K562 (cell line): ENCODE measurements at regions not wholly inside any gene's neighbourhood (a gene's known extent, or its start where the extent isn't known, plus 50 kb on each side); places are given as distances from the start of the nearest gene placed in this dataset.

Experiments
- ATAC-seq: fragments of 200-7000 bp; cut with Tn5 transposase; 3 replicates; pipeline ENCODE4 v1.9.1; 2020; ENCODE audit warnings: moderate library complexity
- BruUV-seq: library from RNA; stranded (reverse); fragments of 400-500 nt; replicated peaks from 2 replicates; lab custom pipeline; 2021; lab: Mats Ljungman, UMichigan
- CTCF ChIA-PET: fragments of 300-600 bp; formaldehyde crosslinking; extraction: SDS; loops from one replicate; lab custom pipeline; 2021; ENCODE audit warnings: low intra/inter-chr PET ratio; lab: Yijun Ruan, JAX
- POLR2A ChIA-PET: fragments of 300-600, 350-650 bp; sonication (Branson Sonifier 250); formaldehyde crosslinking; extraction: SDS; loops from one replicate; lab custom pipeline; 2021; ENCODE audit warnings: antibody characterized with exemption, inconsistent platforms; lab: Yijun Ruan, JAX
- DNase-seq, 4 experiments: peaks; one replicate each; pipeline versions ENCODE4 v3.0.0 to v3.0.0-alpha.2; 2011 to 2018; ENCODE audit warnings: low spot score in 3 of 4, mixed read lengths in 3 of 4; ENCODE audit errors: extremely low read depth in 1 of 4
- FAIRE-seq: peaks from 2 replicates; lab custom pipeline; 2011; peaks lifted over from hg19 to GRCh38; lab: Jason Lieb, UNC
- H2AFZ ChIP-seq: 2 replicates; pipeline ENCODE4 v1.6.0; 2011; ENCODE audit warnings: low read depth, low read length, control low read depth, inconsistent platforms
- H3K27ac ChIP-seq: fragments of 200-600 bp; 3 replicates; pipeline ENCODE4 v1.8.0; 2011; ENCODE audit warnings: low read depth, mild to moderate bottlenecking, control low read depth, inconsistent platforms, low read length, moderate library complexity, mixed read lengths; ENCODE audit errors: extremely low read depth
- H3K27me3 ChIP-seq, 2 experiments: fragments of 300-600 bp in 1 of 2; 2 replicates in 1 of 2; 3 replicates in 1 of 2; pipeline versions ENCODE4 v1.6.0 to v1.8.0; 2011; ENCODE audit warnings: inconsistent platforms in 2 of 2, low read length in 2 of 2, mild to moderate bottlenecking in 1 of 2, mixed read lengths in 1 of 2, moderate library complexity in 1 of 2; ENCODE audit not compliant: control insufficient read depth in 2 of 2, insufficient read depth in 2 of 2
- H3K36me3 ChIP-seq: fragments of 300-600 bp; 3 replicates; pipeline ENCODE4 v1.8.0; 2011; ENCODE audit warnings: mild to moderate bottlenecking, low read length, inconsistent platforms; ENCODE audit not compliant: control insufficient read depth, insufficient read depth
- H3K4me1 ChIP-seq, 2 experiments: fragments of 200-600 bp in 1 of 2; replicated peaks in 1 of 2; 2 replicates in 1 of 2; 3 replicates in 1 of 2; pipeline versions ENCODE4 v1.5.1 to v1.8.0; 2011; ENCODE audit warnings: inconsistent platforms in 2 of 2, low read length in 2 of 2, mild to moderate bottlenecking in 1 of 2, mixed read lengths in 1 of 2, moderate library complexity in 1 of 2; ENCODE audit not compliant: control insufficient read depth in 2 of 2, insufficient read depth in 2 of 2
- H3K4me2 ChIP-seq: 2 replicates; pipeline ENCODE4 v1.6.1; 2011; ENCODE audit warnings: low read length, control low read depth, inconsistent platforms, mixed read lengths; ENCODE audit not compliant: insufficient read depth
- H3K4me3 ChIP-seq: fragments of 200-600 bp; sonication (generic), shearing (Covaris generic); 2 replicates; pipeline ENCODE4 v1.5.1; 2016; ENCODE audit warnings: control low read depth, inconsistent platforms
- H3K79me2 ChIP-seq: fragments of 200-600 bp; 3 replicates; pipeline ENCODE4 v1.8.0; 2011; ENCODE audit warnings: low read length, inconsistent platforms; ENCODE audit not compliant: control insufficient read depth, insufficient read depth
- H3K9ac ChIP-seq, 2 experiments: 2 replicates each; pipeline versions ENCODE4 v1.6.0 to v1.6.1; 2011; ENCODE audit warnings: low read depth in 2 of 2, low read length in 2 of 2, control low read depth in 1 of 2, inconsistent platforms in 1 of 2, mild to moderate bottlenecking in 1 of 2, mixed read lengths in 1 of 2; ENCODE audit not compliant: insufficient read depth in 1 of 2
- H3K9me1 ChIP-seq: one replicate; pipeline ENCODE4 v1.6.0; 2011; ENCODE audit warnings: inconsistent platforms, mild to moderate bottlenecking, low read length, moderate library complexity; ENCODE audit not compliant: control insufficient read depth, insufficient read depth
- H3K9me3 ChIP-seq: replicated peaks from 2 replicates; pipeline ENCODE4 v1.5.1; 2011; ENCODE audit warnings: low read depth, low read length, inconsistent platforms; ENCODE audit not compliant: control insufficient read depth, insufficient read depth
- H4K20me1 ChIP-seq: replicated peaks from 2 replicates; pipeline ENCODE4 v1.6.1; 2011; ENCODE audit warnings: low read length, inconsistent platforms, mixed read lengths; ENCODE audit not compliant: control insufficient read depth, insufficient read depth
- CBX1 ChIP-seq: sonication (generic); IDR thresholded peaks from 2 replicates; pipeline ENCODE4 v1.6.1; 2016; ENCODE audit warnings: antibody characterized with exemption, low read depth, mild to moderate bottlenecking
- CEBPB ChIP-seq: fragments of 450-650 bp; IDR thresholded peaks from 2 replicates; pipeline ENCODE4 v1.6.1; 2016; ENCODE audit warnings: missing genetic modification characterization, missing compliant biosample characterization
- CEBPG ChIP-seq, 3 experiments: fragments of 200-800 bp in 1 of 3; sonication (Bioruptor generic) in 1 of 3; sonication (generic) in 1 of 3; formaldehyde crosslinking in 1 of 3; IDR thresholded peaks in 2 of 3; conservative IDR thresholded peaks in 1 of 3; 2 replicates each; pipeline versions ENCODE4 v1.6.1 to v1.8.0; 2016 to 2022; ENCODE audit warnings: missing compliant biosample characterization in 2 of 3, missing genetic modification characterization in 2 of 3, mild to moderate bottlenecking in 1 of 3, missing genetic modification reagents in 1 of 3
- TARDBP ChIP-seq: fragments of 450-650 bp; IDR thresholded peaks from 2 replicates; pipeline ENCODE4 v1.6.1; 2016
- ZNF644 ChIP-seq: fragments of 200-800 bp; sonication (Bioruptor generic); IDR thresholded peaks from 2 replicates; pipeline ENCODE4 v1.6.1; 2016; ENCODE audit warnings: low read depth, missing genetic modification characterization, missing compliant biosample characterization
- WGBS: fragments of 100-300 bp; shearing (Covaris generic); methylation state at CpG from one replicate; pipeline ENCODE4 v1.1.6; 2016; ENCODE audit warnings: low coverage, mixed read lengths; ENCODE audit not compliant: insufficient coverage; ENCODE audit errors: missing lambda C conversion rate; 5-methylcytosine and 5-hydroxymethylcytosine counted together
- in situ Hi-C: fragments of 300-500 bp; cut with MboI; formaldehyde crosslinking; loops from 4 replicates; pipeline ENCODE4 v1.15.0; 2018; ENCODE audit warnings: inconsistent platforms, mixed read lengths
- intact Hi-C: fragments of 100-400 bp; cut with micrococcal nuclease; formaldehyde crosslinking; loops from 2 replicates; pipeline ENCODE4 v1.14.2; 2022
- TF ChIP-seq, protein P1 (sequence below): sonication (generic); formaldehyde crosslinking; IDR thresholded peaks from 2 replicates; pipeline ENCODE4 v1.8.0; 2022; ENCODE audit warnings: mild to moderate bottlenecking, low read depth, missing genetic modification reagents

DNA sequence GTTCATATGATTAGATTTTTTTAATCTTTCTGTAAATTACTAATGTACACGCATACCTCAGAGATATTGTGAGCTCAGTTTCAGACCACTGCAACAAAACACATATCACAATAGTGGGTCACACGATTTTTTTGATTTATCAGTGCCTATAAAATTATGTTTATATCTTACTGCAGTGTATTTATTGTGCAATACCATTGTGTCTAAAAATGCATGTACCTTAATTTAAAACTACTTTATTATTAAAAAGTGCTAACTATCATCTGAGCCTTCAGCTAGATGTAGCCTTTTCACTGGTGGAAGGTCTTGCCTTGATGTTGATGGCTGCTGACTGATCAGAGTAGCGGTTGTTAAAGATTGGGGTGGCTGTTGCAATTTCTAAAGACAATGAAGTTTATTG, 918.8 kb upstream of the CHORDC1 start:
- TF ChIP-seq ZNF644 (tag) (no peak), CEBPB (tag) (peak; percentile 47), CEBPG (CRISPR knock-in tag; IDR thresholded peaks at IDR 0.05) (no peak), CEBPG (tag; conservative IDR thresholded peaks at IDR 0.05 in 1 of 2, IDR thresholded peaks at IDR 0.05 in 1 of 2) (peak in 1 of 2 experiments; percentile 64; a peak in 1 of 4 replicates)
- TF ChIP-seq, protein P1, sequence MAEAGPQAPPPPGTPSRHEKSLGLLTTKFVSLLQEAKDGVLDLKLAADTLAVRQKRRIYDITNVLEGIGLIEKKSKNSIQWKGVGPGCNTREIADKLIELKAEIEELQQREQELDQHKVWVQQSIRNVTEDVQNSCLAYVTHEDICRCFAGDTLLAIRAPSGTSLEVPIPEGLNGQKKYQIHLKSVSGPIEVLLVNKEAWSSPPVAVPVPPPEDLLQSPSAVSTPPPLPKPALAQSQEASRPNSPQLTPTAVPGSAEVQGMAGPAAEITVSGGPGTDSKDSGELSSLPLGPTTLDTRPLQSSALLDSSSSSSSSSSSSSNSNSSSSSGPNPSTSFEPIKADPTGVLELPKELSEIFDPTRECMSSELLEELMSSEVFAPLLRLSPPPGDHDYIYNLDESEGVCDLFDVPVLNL, result no peak
- Histone ChIP-seq H2AFZ (no peak overlapping the region), H3K4me3 (no peak overlapping the region), H3K27me3 (no peaks in the 10 kb centered on the region), H3K4me1 (no peaks in the 10 kb centered on the region), H3K27ac (no peak overlapping the region), H3K4me2 (no peak overlapping the region), H4K20me1 (no peaks in the 10 kb centered on the region), H3K9me3 (no peaks in the 10 kb centered on the region), H3K36me3 (no peaks in the 10 kb centered on the region), H3K79me2 (no peaks in the 10 kb centered on the region), H3K9me1 (no peaks in the 10 kb centered on the region), H3K9ac (no peak overlapping the region)
- ATAC-seq, result no peak
- ChIA-PET POLR2A (no interaction called here), CTCF (no interaction called here)
- no peak for FAIRE-seq
- BruUV-seq, result no TSS peak
- in situ Hi-C loops (no loop called here), intact Hi-C loops (no loop called here)
- 2% methylated on average over 3 of the region's 3 CpGs for WGBS
- no peak for DNase-seq

DNA sequence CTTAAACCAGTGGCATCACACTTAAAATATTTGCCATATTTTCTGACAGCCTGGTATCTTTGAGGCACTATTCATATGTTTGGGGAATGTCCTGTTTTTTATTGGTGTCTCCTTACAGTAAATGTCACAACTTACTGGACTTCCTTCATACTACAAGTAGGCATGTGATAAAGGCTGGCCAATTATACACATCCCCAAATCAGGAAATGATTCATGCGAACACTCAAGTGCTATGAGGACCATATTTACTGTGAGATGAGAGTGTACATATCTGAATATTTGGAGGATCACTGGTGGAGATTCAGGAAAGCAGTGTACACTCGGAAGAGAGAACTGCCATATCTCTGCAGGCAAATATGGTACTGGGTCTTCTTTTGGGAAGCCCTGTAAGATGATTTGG, 913.8 kb upstream of the CHORDC1 start:
- Histone ChIP-seq H3K27ac (no peak overlapping the region), H4K20me1 (no peaks in the 10 kb centered on the region), H3K4me1 (no peaks in the 10 kb centered on the region), H3K9me3 (no peaks in the 10 kb centered on the region), H3K4me3 (no peak overlapping the region), H3K4me2 (no peak overlapping the region), H3K36me3 (no peaks in the 10 kb centered on the region), H3K9ac (no peak overlapping the region), H3K79me2 (no peaks in the 10 kb centered on the region), H2AFZ (no peak overlapping the region), H3K27me3 (no peaks in the 10 kb centered on the region), H3K9me1 (no peaks in the 10 kb centered on the region)
- POLR2A ChIA-PET, result no interaction called here
- in situ Hi-C loops, result no loop called here
- CTCF ChIA-PET, result no interaction called here
- no peak for TF ChIP-seq CBX1
- TF ChIP-seq TARDBP, result no peak
- no peak for DNase-seq
- intact Hi-C loops, result no loop called here
- ATAC-seq, result no peak
- BruUV-seq, result no TSS peak
- WGBS, result 2% methylated on average over 2 of the region's 2 CpGs
- no peak for FAIRE-seq
